ENCODE measurements at regions not wholly inside any gene's neighbourhood (a gene's known extent, or its start where the extent isn't known, plus 50 kb on each side); places are given as distances from the start of the nearest gene placed in this dataset.
"Not testable (repeated sequence)": the region's sequence is repeated elsewhere in the genome, so short reads cannot be mapped to it uniquely, and the experiment has no call there.

DNA sequence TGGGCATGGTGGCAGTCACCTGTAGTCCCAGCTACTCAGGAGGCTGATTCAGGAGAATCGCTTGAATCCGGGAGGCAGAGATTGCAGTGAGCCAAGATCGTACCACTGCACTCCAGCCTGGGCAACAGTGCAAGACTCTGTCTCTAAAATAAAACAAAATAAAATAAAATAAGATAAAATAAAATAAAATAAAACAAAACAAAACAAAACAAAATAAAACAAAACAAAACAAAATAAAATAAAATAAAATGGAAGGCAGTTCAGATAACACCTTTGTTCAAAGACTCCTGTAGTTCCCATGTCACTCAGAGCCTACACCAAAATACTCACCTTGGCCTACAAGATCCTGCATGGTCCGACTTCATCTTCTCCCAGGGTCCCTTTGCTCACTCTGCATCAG lies 61.3 kb downstream of the SYF2 start:
- DNase-seq = not testable (repeated sequence)

DNA sequence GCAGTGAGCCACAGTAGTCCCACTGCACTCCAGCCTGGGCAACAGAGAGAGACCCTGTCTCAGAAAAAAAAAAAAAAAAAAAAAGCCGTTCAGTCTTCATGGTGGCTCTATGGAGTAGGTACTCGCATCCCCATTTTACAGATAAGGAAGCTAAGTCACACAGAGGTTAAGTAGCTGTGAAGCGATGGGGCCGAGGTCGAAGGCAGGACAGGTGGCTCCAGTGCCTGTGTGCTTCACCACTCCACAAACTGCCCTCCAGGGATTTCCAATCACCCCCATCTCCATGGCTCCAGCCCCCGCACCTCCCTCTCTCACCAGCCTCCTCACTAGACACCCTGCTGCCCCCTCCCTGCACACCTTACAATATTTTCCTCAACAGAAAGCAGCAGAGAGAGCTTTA lies 61.9 kb downstream of the SYF2 start:
- DNase-seq = no peak

DNA sequence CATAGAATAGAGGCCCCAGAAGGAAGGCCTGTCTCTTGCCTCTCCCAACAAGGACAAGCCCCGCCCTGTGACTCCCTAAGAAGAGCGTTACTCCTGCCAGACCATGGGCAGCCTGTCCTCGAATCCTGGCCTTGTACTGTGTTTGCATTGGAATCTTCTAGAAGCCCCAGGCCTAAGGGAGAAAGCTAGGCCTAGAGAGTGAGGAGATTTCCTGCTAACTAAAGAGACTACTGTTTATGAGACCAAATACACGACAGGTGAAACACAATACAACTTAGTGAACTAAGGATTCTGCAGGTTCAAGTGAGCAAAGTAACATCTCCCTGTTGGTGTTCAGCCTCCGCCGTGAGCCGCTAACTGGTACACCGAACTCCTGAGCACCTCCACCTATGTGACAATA lies 62.7 kb downstream of the SYF2 start:
- DNase-seq = no peak

DNA sequence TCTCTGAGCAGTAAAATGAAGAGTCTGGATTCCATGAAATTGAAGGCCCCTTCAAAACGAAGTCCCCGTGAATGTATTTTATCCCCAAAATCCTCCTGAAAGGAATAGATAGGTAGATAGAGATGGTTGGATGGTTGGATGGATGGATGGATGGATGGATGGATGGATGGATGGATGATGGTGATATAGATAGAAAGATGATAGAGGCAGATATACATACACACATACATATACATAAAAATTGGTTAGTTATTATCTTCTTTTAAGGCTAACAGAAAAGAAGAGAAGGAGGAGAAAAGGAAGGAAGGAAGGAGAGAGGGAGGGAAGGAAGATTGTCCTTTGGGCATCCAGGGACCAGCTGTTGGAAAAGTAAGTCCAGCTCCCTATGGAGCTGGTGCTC lies 63.1 kb downstream of the SYF2 start:
- DNase-seq = no peak

DNA sequence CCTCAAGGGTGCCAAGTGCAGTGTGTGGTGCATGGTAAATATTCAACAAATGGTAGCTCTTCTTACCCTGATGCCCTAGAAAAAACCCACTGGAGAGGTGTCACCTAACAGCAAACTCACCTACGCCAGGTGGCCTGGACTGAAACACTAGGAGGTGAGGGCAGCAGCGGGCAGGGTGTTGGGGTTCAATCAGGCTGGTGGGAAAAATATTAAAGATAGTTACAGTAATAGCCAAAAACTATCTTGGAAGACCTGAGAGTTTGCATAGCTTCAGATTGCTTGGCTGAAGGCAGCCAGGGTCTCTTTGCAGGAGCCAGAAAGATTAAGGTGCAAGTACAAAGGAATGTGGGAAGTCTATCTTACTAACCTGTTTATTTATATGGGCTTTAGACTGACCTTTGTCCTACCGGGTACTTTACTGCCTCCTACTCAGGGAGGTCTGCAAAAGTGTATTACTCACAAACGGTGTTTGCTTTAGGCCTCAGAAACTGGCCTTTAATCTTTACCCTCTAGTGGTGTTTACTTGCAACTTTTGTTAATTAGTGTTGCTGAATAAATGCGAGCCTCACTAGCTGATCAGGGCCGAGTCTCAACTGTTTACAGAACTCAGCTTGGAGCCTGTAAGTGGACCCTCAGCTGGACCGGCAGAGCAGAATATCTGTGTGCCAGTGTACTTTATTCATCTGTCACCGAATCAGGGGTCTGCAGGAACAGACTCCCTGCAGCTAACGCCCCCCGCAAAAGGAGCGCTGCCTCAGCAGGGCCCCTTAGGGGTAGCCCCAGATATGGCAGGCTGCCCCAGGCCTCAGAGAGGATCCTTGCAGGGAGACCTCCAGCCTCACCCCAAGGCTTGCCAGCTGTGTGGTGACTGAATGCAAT lies 63.9 kb downstream of the SYF2 start:
- no peak for DNase-seq

DNA sequence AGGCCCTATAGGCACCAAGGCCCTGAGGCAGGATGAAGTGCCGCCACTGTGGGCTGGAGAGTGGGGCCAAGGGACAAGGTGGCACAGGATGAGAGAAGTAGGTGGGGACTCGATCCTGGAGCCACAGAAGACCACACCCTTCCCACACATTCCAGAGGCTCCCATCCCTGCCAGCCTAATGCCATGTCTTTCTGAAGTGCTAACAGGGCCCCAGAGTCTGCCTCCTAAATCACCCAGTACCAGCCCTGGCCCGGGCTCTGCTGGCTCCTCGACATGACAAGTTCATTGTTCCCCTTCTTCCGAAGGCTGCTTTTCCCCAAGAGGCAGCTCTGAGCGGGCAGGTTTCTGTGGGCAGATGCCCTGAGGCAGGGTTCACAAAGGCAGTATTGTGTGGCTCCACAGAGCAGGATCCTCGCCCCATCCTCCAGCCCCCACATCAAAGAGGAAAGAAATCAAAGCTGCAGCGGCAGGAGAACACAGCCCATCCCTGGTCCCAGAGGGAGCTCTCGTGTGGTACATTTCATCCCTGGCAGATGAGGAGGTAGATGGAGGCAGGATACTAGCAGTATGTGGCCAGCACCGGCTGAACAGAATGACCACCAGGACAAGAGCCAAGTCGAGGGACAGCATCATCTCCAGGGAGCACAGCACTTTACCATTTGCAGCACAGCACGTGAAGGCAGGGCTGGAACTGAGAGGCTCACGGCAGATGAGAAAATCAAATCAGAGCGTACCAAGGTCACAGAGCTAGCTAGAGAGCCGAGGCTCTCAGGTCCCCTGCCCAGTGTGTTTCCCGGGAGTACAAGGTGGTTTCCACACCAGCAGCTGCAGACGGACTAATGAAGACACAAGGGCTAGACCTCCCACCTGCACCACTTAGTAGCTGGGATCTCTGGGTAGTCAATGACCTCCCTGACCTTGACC lies 64.8 kb downstream of the SYF2 start:
- DNase-seq = no peak

DNA sequence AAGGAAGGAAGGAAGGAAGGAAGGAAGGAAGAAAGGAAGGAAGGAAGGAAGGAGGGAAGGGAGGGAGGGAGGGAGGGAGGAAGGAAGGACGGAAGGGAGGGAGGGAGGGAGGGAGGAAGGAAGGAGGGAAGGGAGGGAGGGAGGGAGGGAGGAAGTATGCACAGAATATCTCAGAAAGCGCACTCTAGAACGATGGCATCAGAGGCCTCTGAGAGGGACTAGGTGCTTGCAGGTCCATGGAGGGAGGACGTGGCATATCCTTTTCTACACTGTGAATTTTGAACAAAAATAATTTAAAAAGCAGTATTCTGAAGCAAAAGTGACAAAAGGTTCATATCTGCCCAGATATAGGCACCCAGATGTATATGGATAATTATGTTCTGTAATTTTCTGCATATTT lies 65.5 kb downstream of the SYF2 start:
- no peak for DNase-seq

DNA sequence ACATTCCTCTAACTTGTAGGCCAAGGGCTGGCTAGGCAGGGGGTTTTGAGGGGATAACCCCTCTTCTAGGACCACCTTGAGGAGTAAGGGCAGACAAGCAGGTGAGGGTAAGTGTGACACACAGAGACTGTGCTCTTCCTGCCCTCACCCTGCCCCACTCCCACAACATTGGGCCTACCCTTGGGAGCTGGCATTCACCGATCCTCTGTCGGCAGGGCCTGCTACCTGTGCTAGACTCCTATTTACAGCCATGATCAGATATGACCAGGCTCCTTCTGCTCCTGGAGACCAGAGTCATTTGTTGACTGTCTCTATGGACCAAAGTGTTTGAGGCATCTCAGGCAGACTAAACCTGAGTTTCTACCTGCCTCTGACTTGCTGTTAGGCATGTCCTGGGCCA lies 68.3 kb downstream of the SYF2 start:
- no peak for DNase-seq

DNA sequence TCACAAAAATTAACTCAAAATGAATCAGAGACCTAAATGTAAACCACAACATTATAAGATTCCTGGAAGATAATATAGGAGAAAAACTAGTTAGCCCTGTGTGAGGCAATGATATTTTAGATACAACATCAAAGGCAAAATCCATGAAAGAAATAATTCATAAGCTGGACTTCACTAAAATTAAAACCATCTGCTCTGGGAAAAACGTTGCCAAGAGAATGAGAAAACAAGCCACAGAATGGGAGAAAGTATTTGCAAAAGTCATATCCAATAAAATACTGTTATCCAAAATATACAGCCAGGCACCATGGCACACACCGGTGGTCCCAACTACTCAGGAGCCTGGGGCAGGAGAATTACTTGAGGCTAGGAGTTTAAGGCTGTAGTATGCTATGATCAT lies 70.3 kb downstream of the SYF2 start:
- DNase-seq = no peak

DNA sequence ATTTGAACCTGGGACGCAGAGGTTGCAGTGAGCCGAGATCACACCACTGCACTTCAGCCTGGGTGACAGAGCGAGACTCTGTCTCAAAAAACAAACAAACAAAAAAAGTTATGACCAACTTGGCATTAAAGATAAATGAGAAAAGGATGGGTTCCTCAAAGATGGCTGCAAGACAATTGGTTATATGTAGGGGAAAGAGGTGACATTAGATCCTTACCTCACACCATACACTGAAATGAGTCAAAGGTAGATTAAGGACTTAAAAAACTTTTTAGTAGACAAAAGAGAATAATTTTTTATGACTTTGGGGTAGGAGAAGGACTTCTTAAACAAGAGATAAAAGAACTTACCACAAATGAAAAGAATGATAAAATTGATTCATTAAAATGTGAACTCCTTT lies 74.5 kb downstream of the SYF2 start:
- no peak for DNase-seq

DNA sequence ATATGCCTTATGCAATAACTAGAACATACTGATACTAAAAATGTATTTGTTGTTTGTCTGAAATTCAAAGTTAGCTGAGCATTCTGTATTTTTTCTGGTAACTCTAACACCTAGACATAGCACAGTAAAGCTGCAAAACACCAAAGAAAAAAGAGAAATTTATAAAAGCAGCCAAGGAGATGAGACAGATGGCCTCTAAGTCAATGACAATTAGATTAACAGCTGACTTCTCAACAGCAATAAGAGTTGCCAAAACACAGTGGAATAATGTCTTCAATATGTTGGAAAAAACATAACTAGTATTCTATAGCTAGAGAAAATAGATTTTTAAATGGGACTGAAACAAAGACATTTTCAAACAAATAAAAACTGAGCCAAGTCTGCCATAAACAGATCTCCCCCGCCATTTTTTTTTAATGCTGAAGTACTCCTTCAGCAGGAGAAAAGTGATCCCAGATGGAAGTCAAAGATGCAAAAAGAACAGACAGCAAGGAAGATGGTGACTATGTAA lies 81.3 kb downstream of the SYF2 start:
- DNase-seq = no peak

DNA sequence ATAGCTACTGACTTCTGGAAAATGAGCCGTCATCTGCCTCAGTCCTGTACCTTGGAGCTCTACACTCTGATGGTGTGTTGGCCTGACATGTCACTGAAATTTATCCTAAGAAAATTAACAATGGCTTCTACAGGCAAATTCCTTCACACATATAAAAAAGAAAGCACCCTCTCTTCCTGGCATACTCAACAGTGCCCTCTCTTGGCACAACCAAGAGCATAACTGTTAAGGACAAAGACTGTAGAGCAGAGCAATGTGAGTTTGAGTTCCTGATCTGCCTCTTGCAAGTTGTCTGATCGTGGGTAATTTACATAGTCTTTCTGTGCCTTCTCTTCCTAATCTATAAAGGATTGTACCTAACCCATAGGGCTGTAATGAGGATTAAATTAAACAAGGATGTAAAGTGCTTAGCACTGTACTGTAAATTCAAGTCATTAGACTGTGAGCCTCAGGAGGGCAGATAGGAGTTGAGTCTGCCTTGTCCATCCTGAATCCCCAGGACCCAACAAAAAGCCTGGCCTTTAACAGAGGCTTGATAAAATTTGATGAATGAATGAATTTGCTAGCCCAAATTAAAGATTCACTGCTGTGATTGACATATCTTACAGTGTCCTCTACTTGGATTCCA lies 83.5 kb downstream of the SYF2 start:
- DNase-seq = peak; percentile 13 to 32

DNA sequence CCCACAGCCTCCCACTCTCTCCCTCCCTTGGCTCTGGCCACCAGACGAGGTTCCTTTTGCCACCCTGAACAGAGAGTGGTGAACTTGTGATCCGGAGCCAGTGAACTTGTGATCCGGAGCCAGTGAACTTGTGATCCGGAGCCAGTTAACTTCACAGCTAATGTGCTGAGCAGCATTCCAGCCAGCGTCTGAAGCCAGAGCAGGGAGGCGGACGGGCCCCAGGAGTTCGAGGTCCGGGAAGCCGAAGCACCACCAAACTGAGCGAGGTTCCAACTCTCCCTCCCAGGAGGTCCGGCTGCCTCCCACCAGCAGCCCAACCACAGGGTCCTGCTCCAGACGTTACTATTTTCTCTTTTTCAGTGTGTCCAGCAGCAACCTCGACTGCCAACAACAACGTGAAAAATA lies 85.8 kb downstream of the SYF2 start:
- no peak for DNase-seq

DNA sequence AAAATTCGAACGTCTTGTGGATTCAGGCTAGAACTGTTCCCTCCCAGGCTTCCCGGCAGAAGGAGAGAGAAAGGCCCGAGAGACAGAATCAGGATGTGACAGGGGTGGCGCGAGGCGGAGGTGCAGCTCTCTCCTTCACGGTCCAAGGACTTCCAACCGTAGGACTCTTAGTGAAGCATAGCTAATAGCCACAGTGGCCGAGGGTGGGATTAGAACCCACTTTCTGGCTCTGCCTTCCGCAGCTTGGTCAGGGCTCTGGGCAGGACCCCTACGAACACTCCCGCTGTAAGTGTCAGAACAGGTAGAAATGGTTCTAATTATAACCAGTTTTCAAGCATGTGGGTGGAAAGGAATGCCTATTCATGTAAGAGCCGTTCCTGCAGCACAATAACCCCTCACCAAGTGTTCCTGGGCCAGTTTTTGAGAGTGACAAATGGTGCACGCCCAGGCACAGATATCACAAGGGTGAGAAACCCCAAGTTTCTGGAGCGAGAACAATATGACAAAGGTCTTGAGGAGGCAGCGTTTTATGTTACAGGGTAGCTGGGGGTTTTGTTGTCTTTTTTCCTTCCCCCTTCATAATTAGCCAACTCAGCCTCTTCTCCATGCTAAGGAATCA lies 86.4 kb downstream of the SYF2 start:
- no peak for DNase-seq

DNA sequence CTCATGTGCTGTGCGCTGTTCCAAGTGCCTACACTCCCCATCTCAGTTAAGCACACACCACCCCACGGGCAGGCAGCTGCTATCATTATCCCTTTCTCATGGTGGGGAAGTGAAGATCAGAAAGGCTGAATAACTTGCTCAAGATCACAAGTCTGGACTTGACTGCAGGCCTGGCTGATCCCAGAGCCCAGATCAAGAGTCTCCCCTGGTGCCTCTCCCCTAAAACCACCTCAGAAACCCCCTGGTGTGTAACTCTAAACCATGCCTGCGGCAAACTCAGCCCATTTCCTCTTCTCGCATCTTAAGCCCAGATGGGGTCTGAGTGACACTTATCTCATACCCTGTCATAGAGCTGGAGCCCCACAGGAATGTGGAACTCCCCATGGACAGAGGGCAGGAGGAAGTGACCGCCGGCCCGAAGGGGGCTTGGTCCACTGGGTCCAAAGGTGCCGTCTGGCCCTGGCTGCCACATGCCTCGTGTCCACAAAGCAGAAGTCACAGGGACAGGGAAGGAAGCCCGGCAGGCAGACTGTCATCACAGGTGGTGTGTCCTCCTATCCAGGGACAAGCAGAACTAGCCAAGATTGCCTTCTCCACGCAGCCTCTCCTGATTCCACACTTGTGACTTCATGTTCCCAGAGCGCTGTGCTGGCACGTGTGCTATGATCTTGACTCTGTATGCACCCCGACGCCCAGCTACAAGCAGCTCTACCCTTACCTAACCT lies 92.1 kb downstream of the SYF2 start:
- no peak for DNase-seq

DNA sequence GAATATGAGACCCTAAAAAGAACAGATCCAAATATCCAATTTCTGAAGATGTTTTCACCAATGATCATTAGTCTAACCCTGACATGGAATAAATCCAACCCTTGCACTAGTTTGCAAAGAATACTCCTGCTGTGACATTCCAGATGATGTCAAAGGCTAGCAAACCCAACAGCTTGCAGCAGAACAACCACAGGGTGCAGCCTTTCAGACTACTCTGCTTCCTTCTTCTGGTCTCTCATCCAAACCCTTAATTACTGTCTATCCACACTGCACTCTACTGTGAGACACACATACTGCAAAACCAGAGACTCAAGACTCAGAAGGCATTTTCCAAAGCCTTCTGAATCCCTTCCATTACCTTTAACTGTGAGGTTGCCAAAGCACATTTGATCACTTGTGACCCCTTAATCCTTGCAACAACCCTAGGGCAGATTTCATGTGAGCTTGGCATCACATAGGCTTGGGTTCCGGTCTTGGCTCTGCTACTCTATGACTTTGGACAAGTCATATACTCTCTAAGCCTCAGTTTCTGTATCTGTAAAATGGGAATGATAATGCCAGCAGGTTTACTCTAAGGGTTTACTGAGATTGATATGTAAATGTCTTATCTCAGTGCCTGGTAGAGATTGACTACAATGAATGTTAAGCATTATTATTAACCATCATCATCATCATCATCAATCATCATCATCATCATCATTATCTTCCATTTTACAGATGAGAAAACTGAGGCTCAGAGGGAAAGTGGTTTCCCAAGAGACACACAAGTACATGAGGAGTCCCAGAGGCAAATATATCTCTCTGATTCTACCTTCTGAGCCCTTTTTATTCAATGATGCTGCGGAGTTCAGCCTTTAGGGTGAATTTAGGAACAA lies 94.5 kb downstream of the SYF2 start:
- DNase-seq = no peak

DNA sequence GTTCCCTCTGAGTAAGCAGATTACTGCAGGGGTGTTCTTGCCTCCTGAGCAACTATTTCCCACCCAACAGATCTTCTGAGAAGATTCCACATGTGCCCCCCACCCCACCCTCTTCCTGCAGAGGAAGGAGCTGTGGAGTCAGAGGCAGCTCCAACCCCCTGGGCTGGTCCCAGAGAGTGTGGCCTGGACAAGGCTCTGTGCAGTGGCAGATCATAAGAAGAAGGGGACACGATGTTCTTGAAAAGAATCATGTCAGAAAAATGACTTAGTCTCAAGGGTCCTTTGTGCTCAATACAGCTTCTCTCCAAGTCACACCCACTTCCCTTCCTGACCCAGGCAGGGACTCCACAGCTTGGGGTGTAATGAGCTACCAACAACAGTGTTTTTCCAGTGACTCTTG lies 95.2 kb downstream of the SYF2 start:
- DNase-seq = no peak

DNA sequence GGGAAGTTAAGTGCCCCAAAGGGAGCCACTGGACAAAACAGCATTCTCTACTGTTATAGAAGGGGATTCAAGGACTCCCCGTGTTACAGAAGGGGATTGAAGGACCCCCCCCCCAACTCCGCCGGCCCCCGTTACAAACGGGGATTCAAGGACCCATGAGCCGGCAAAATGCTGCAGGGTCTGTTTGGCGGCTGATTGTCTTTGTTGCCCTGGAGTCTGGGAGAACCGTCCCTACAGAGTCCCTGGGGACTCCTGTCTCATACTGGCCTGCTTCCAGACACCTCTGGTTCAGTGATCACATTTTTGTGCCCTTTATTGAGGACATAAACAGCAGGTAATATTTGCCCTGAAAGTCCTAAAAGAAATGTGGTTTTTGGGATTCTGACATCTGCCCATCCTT lies 96.4 kb downstream of the SYF2 start:
- DNase-seq = no peak

DNA sequence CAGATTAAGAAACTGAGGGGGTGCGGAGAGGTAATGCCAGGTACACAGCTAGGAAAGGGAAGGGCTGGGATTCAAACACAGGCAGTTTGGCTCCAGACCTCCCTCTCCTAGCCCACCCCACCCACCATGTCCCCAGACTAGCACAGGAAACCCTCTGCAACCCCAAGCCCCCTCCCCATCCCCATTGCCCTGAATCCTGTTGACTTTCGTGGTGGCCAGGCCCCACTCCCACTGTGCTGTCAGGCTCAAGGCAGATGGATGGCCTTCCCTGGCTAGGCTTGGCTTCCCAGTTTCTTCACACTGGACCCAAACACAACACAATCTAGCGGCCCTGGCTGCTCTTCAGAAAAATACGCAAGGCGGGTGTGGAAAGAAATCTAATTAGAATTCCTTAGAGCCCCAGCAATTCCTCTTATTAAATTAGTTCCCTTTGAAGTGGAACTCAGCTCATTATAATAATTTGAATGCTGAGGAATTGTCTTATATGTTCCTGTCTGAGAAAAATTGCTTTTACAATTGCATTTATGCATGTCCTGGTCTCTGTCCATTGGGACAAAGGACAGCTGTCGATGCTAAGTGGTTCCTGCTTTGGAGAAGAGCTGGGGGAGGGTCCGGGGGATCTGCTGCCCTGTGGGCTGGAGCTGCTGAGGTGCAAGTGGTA lies 97.4 kb downstream of the SYF2 start:
- DNase-seq = no peak

DNA sequence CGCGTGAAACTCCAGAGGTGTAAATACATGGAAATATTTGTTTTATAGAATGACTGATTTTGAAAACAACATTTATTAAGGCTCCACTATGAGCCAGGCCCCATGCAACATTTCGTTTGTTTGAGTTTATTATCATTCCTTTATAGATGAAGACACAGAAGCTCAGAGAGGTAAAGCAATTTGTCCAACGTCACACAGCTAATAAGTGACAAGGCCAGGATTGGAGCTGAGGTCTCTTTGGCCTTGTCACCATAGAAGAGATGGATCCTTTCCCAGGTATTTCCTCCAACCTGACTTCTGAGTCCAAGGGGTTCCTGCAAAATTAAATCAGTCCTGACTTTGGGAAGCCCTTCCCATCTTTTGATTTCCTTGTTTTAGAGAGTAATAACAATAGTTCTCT lies 98.0 kb downstream of the SYF2 start:
- DNase-seq = no peak

DNA sequence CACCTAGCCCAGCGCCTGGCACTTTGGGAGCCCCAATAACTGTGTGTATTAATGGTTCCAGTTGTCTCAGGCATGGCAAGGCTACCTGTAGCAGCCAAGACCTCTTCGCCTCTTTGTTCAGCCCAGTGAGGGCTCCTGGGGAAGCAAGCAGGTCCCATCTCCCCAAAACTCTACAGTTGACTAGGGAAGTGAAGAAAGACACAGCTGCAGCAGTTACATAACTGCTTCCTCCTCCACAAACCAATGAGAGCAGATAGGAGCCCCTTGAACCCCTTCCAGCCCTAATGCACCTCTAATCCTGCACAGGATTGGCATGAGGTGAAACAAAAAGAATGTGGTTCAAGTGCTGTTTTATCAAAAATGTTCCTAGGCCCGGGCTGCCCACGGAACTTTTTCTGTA lies 100.5 kb downstream of the SYF2 start:
- DNase-seq = no peak
